ENCODE measurements at regions not wholly inside any gene's neighbourhood (a gene's known extent, or its start where the extent isn't known, plus 50 kb on each side); places are given as distances from the start of the nearest gene placed in this dataset.

- TF ChIP-seq CTCF (IDR thresholded peaks at IDR 0.05): no peak
- TF ChIP-seq POLR2AphosphoS5 (IDR thresholded peaks at IDR 0.05; ENCODE audit: insufficient read depth in 1 of 2, low read depth in 1 of 2): no peak
Observed at GRCh38 chr4:74845834-74846233, 51.5 kb upstream of the BTC start.

Data from vagina (tissue), 2 donors.